H1 (cell line): ENCODE measurements at regions not wholly inside any gene's neighbourhood (a gene's known extent, or its start where the extent isn't known, plus 50 kb on each side); places are given as distances from the start of the nearest gene placed in this dataset.

Experiments
- CTCF ChIA-PET: fragments of 300-600 bp; sonication (Branson Sonifier 250); formaldehyde crosslinking; loops from one replicate; lab custom pipeline; 2021; ENCODE audit not compliant: partially characterized antibody; lab: Charles Lee
- POLR2A ChIA-PET: fragments of 300-600 bp; sonication (Branson Sonifier 250); formaldehyde crosslinking; loops from one replicate; lab custom pipeline; 2021; ENCODE audit warnings: inconsistent platforms; ENCODE audit not compliant: partially characterized antibody; lab: Charles Lee
- DNase-seq, 2 experiments: peaks; one replicate each; pipeline versions ENCODE4 v3.0.0 to v3.0.0-alpha.2; 2010 to 2022; ENCODE audit warnings: low spot score in 2 of 2, low read depth in 1 of 2, mixed read lengths in 1 of 2
- FAIRE-seq: peaks from 2 replicates; lab custom pipeline; 2011; peaks lifted over from hg19 to GRCh38; lab: Jason Lieb, UNC
- H2AFZ ChIP-seq: 2 replicates; pipeline ENCODE4 v1.8.1; 2012; ENCODE audit warnings: low read length, inconsistent platforms
- H2AK5ac ChIP-seq: 2 replicates; pipeline ENCODE4 v1.6.1; 2013; ENCODE audit warnings: low read depth, low read length
- H2BK120ac ChIP-seq: replicated peaks from 2 replicates; pipeline ENCODE3; 2013; ENCODE audit warnings: low read depth, low read length, inconsistent platforms
- H2BK12ac ChIP-seq: 2 replicates; pipeline ENCODE4 v1.6.1; 2013; ENCODE audit warnings: low read depth, low read length
- H2BK15ac ChIP-seq: 2 replicates; pipeline ENCODE4 v1.6.1; 2013; ENCODE audit warnings: low read length
- H2BK20ac ChIP-seq: 2 replicates; pipeline ENCODE4 v1.6.1; 2013; ENCODE audit warnings: low read length
- H2BK5ac ChIP-seq: 2 replicates; pipeline ENCODE4 v1.6.1; 2013; ENCODE audit warnings: low read depth, low read length
- H3K14ac ChIP-seq: 2 replicates; pipeline ENCODE4 v1.6.1; 2013; ENCODE audit warnings: inconsistent platforms; ENCODE audit not compliant: insufficient read length
- H3K18ac ChIP-seq: 2 replicates; pipeline ENCODE4 v1.6.1; 2013; ENCODE audit warnings: low read length; ENCODE audit errors: extremely low read depth
- H3K23ac ChIP-seq: 2 replicates; pipeline ENCODE4 v1.6.1; 2013; ENCODE audit warnings: inconsistent platforms; ENCODE audit not compliant: insufficient read length
- H3K23me2 ChIP-seq: 2 replicates; pipeline ENCODE4 v1.6.1; 2013; ENCODE audit warnings: low read depth, low read length
- H3K27ac ChIP-seq: 2 replicates; pipeline ENCODE4 v1.6.1; 2011; ENCODE audit warnings: low read depth, low read length, inconsistent platforms
- H3K27me3 ChIP-seq, 4 experiments: replicated peaks in 1 of 4; 1 replicate in 1 of 4; 2 replicates in 3 of 4; pipeline versions ENCODE4 v1.6.1 to v1.8.1; 2011 to 2013; ENCODE audit warnings: low read length in 3 of 4, mild to moderate bottlenecking in 3 of 4, inconsistent platforms in 2 of 4, mixed read lengths in 2 of 4, moderate library complexity in 1 of 4; ENCODE audit not compliant: control insufficient read depth in 3 of 4, insufficient read depth in 3 of 4; ENCODE audit errors: extremely low read depth in 1 of 4
- H3K36me3 ChIP-seq, 4 experiments: 2 replicates each; pipeline versions ENCODE4 v1.6.1 to v1.8.1; 2011 to 2013; ENCODE audit warnings: mild to moderate bottlenecking in 4 of 4, low read length in 3 of 4, moderate library complexity in 2 of 4, control low read depth in 1 of 4, inconsistent platforms in 1 of 4; ENCODE audit not compliant: insufficient read depth in 4 of 4, control insufficient read depth in 2 of 4
- H3K4ac ChIP-seq: replicated peaks from 2 replicates; pipeline ENCODE3; 2013; ENCODE audit warnings: low read length, low read depth, mixed read lengths, inconsistent platforms; ENCODE audit not compliant: insufficient read length
- H3K4me1 ChIP-seq, 4 experiments: replicated peaks in 1 of 4; 1 replicate in 1 of 4; 2 replicates in 3 of 4; pipeline versions ENCODE4 v1.6.1 to v1.8.1; 2011 to 2013; ENCODE audit warnings: low read length in 3 of 4, inconsistent platforms in 2 of 4, mixed read lengths in 1 of 4; ENCODE audit not compliant: insufficient read depth in 4 of 4, control insufficient read depth in 3 of 4
- H3K4me2 ChIP-seq, 2 experiments: 2 replicates each; pipeline versions ENCODE4 v1.6.1 to v1.8.1; 2011 to 2013; ENCODE audit warnings: low read depth in 2 of 2, low read length in 2 of 2, control low read depth in 1 of 2, inconsistent platforms in 1 of 2, mild to moderate bottlenecking in 1 of 2; ENCODE audit not compliant: insufficient read depth in 1 of 2
- H3K4me3 ChIP-seq, 4 experiments: fragments of 200-600, 300-600 bp in 1 of 4; sonication (generic), shearing (Covaris generic), sonication (Bioruptor Twin) in 1 of 4; 2 replicates each; pipeline versions ENCODE4 v1.5.1 to v1.8.1; 2011 to 2016; ENCODE audit warnings: low read length in 4 of 4, low read depth in 3 of 4, control low read depth in 2 of 4, inconsistent platforms in 2 of 4, mild to moderate bottlenecking in 2 of 4, mixed read lengths in 1 of 4, moderate library complexity in 1 of 4; ENCODE audit not compliant: insufficient read depth in 2 of 4; ENCODE audit errors: extremely low read depth in 1 of 4
- H3K56ac ChIP-seq: replicated peaks from 2 replicates; pipeline ENCODE3; 2013; ENCODE audit warnings: low read depth, mild to moderate bottlenecking, mixed read lengths, low read length, inconsistent platforms; ENCODE audit not compliant: insufficient read length
- H3K79me1 ChIP-seq: 2 replicates; pipeline ENCODE4 v1.6.1; 2013; ENCODE audit warnings: low read depth, low read length, control low read depth
- H3K79me2 ChIP-seq, 2 experiments: 2 replicates each; pipeline versions ENCODE4 v1.6.1 to v1.8.1; 2012 to 2013; ENCODE audit warnings: low read length in 2 of 2, mild to moderate bottlenecking in 2 of 2, inconsistent platforms in 1 of 2; ENCODE audit not compliant: insufficient read depth in 2 of 2, control insufficient read depth in 1 of 2
- H3K9ac ChIP-seq, 4 experiments: replicated peaks in 1 of 4; 1 replicate in 1 of 4; 2 replicates in 3 of 4; pipeline versions ENCODE4 v1.6.1 to v1.8.1; 2011 to 2013; ENCODE audit warnings: low read depth in 3 of 4, low read length in 3 of 4, control low read depth in 2 of 4, mild to moderate bottlenecking in 2 of 4, moderate library complexity in 2 of 4, inconsistent platforms in 1 of 4; ENCODE audit errors: extremely low read depth in 1 of 4
- H3K9me3 ChIP-seq, 2 experiments: 2 replicates each; pipeline versions ENCODE4 v1.6.1 to v1.8.1; 2012 to 2013; ENCODE audit warnings: mild to moderate bottlenecking in 2 of 2, moderate library complexity in 2 of 2, control low read depth in 1 of 2, inconsistent platforms in 1 of 2, low read depth in 1 of 2, low read length in 1 of 2, mixed read lengths in 1 of 2; ENCODE audit not compliant: insufficient read depth in 2 of 2
- H4K20me1 ChIP-seq, 2 experiments: replicated peaks in 1 of 2; 2 replicates each; pipeline versions ENCODE3 to v1.8.1; 2011 to 2013; ENCODE audit warnings: inconsistent platforms in 2 of 2, low read length in 2 of 2, mild to moderate bottlenecking in 1 of 2; ENCODE audit not compliant: insufficient read depth in 2 of 2, control insufficient read depth in 1 of 2
- H4K5ac ChIP-seq: 2 replicates; pipeline ENCODE4 v1.6.1; 2013; ENCODE audit warnings: low read length, low read depth, mixed read lengths, inconsistent platforms; ENCODE audit not compliant: insufficient read length
- H4K8ac ChIP-seq: 2 replicates; pipeline ENCODE4 v1.8.0; 2013; ENCODE audit warnings: mild to moderate bottlenecking, moderate library complexity, low read length, inconsistent platforms; ENCODE audit not compliant: insufficient read depth; ENCODE audit errors: extremely low read depth
- H4K91ac ChIP-seq: replicated peaks from 2 replicates; pipeline ENCODE3; 2013; ENCODE audit warnings: low read length, mixed read lengths, inconsistent platforms; ENCODE audit not compliant: insufficient read length
- CREB1 ChIP-seq: IDR thresholded peaks from 2 replicates; pipeline ENCODE4 v1.6.1; 2012; ENCODE audit warnings: inconsistent platforms
- KDM1A ChIP-seq: fragments of 200-600, 300-600 bp; sonication (generic); IDR thresholded peaks from 2 replicates; pipeline ENCODE4 v1.7.1; 2016; ENCODE audit warnings: mild to moderate bottlenecking, low read length, borderline replicate concordance
- YY1 ChIP-seq: IDR thresholded peaks from 2 replicates; pipeline ENCODE4 v1.6.1; 2011; ENCODE audit warnings: low read depth, mild to moderate bottlenecking, low read length
- ZNF274 ChIP-seq: IDR thresholded peaks from 2 replicates; pipeline ENCODE4 v1.7.0; 2012; ENCODE audit warnings: low read length, borderline replicate concordance; ENCODE audit errors: extremely low read depth
- WGBS, 2 experiments: shearing (Covaris generic) in 1 of 2; methylation state at CpG; one replicate each; pipeline versions ENCODE4 v1.1.6 to v1.1.7; 2013 to 2015; ENCODE audit warnings: low lambda C conversion rate in 2 of 2, mixed read lengths in 2 of 2, inconsistent platforms in 1 of 2, low coverage in 1 of 2, missing lambda C conversion rate in 1 of 2; ENCODE audit not compliant: insufficient replicate concordance in 2 of 2, insufficient coverage in 1 of 2, insufficient read length in 1 of 2; ENCODE audit errors: extremely low coverage in 1 of 2, missing lambda C conversion rate in 1 of 2; 5-methylcytosine and 5-hydroxymethylcytosine counted together

- Histone ChIP-seq H3K4ac (no peak overlapping the region), H3K27me3 (no peaks in the 10 kb centered on the region), H2BK12ac (no peak overlapping the region), H3K23ac (no peak overlapping the region), H2BK15ac (no peak overlapping the region), H3K27ac (no peak overlapping the region), H3K4me3 (no peak overlapping the region), H2BK120ac (no peak overlapping the region), H2AK5ac (no peak overlapping the region), H2AFZ (no peak overlapping the region), H3K56ac (no peak overlapping the region), H3K14ac (no peak overlapping the region), H3K4me2 (no peak overlapping the region), H3K36me3 (no peaks in the 10 kb centered on the region), H2BK5ac (no peak overlapping the region), H4K91ac (no peak overlapping the region), H3K79me2 (no peaks in the 10 kb centered on the region), H2BK20ac (no peak overlapping the region), H3K4me1 (no peaks in the 10 kb centered on the region), H4K8ac (no peak overlapping the region), H3K23me2 (no peaks in the 10 kb centered on the region), H3K9me3 (peaks cover 12 to 17% of the 10 kb centered on the region in 2 experiments), H4K20me1 (no peaks in the 10 kb centered on the region), H4K5ac (no peak overlapping the region), H3K18ac (no peak overlapping the region)
- DNase-seq: no peak
- whole genome bisulfite sequencing, 2 experiments: 90% methylated on average over 4 of the region's 4 CpGs; no CpG with 5 or more reads in 1 of the 2 experiments
- CTCF ChIA-PET: no interaction called here
- TF ChIP-seq YY1: no peak
- no peak for TF ChIP-seq KDM1A
- no peak for TF ChIP-seq ZNF274
- TF ChIP-seq CREB1: no peak
- TF ChIP-seq, all 59 proteins: peak for 0
- POLR2A ChIA-PET: no interaction called here
- no peak for FAIRE-seq
- no peaks in the 10 kb centered on the region for H3K79me1 ChIP-seq
- no peak overlapping the region for H3K9ac ChIP-seq
These were observed 546.9 kb upstream of the ADAMTS5 start for GRCh38 chr21:27513825-27514224.
